HepG2 (cell line): ENCODE measurements at regions not wholly inside any gene's neighbourhood (a gene's known extent, or its start where the extent isn't known, plus 50 kb on each side); places are given as distances from the start of the nearest gene placed in this dataset.

ENCODE experiments used
- CENPT ChIP-seq: sonication (generic); formaldehyde crosslinking; IDR thresholded peaks from 2 replicates; pipeline ENCODE4 v1.8.0; 2022; ENCODE audit warnings: low read depth, mild to moderate bottlenecking, moderate library complexity, missing genetic modification reagents
- HIC2 ChIP-seq: sonication (generic); formaldehyde crosslinking; IDR thresholded peaks from 2 replicates; pipeline ENCODE4 v1.9.0; 2022; ENCODE audit warnings: low read depth, missing genetic modification reagents
- MED1 ChIP-seq: sonication (generic); formaldehyde crosslinking; IDR thresholded peaks from 2 replicates; pipeline ENCODE4 v1.4.0; 2020; ENCODE audit warnings: missing genetic modification reagents
- MTF2 ChIP-seq: sonication (generic); formaldehyde crosslinking; IDR thresholded peaks from 2 replicates; pipeline ENCODE4 v1.5.0; 2020; ENCODE audit warnings: missing genetic modification reagents, borderline replicate concordance
- MYC ChIP-seq: sonication (generic); formaldehyde crosslinking; IDR thresholded peaks from 2 replicates; pipeline ENCODE4 v1.9.0; 2021; ENCODE audit warnings: missing genetic modification reagents, borderline replicate concordance
- NFE2L1 ChIP-seq: sonication (generic); formaldehyde crosslinking; IDR thresholded peaks from 2 replicates; pipeline ENCODE4 v1.4.0; 2020; ENCODE audit warnings: missing genetic modification reagents, mild to moderate bottlenecking, borderline replicate concordance
- PPARG ChIP-seq: conservative IDR thresholded peaks from 2 replicates; pipeline ENCODE4 v1.6.1; 2016; ENCODE audit warnings: missing biosample characterization, missing genetic modification reagents
- PREB ChIP-seq: sonication (generic); formaldehyde crosslinking; IDR thresholded peaks from 2 replicates; pipeline ENCODE4 v1.4.0; 2020; ENCODE audit warnings: missing genetic modification reagents
- RARA ChIP-seq: IDR thresholded peaks from 2 replicates; pipeline ENCODE4 v1.6.1; 2016; ENCODE audit warnings: missing genetic modification reagents, missing compliant biosample characterization
- RBAK ChIP-seq: sonication (generic); formaldehyde crosslinking; IDR thresholded peaks from 2 replicates; pipeline ENCODE4 v1.5.1; 2020; ENCODE audit warnings: mild to moderate bottlenecking, missing genetic modification reagents
- TAF1 ChIP-seq: sonication (generic); formaldehyde crosslinking; IDR thresholded peaks from 2 replicates; pipeline ENCODE4 v1.4.0; 2020; ENCODE audit warnings: missing genetic modification reagents
- TEF ChIP-seq: sonication (generic); formaldehyde crosslinking; IDR thresholded peaks from 2 replicates; pipeline ENCODE4 v1.5.0; 2020; ENCODE audit warnings: missing genetic modification reagents
- TGIF2 ChIP-seq: IDR thresholded peaks from 2 replicates; pipeline ENCODE4 v1.6.1; 2016; ENCODE audit warnings: control low read depth, missing compliant biosample characterization
- ZBED4 ChIP-seq: sonication (generic); formaldehyde crosslinking; IDR thresholded peaks from 2 replicates; pipeline ENCODE4 v1.4.0; 2020; ENCODE audit warnings: missing genetic modification reagents, borderline replicate concordance
- ZBTB14 ChIP-seq: sonication (generic); formaldehyde crosslinking; IDR thresholded peaks from 2 replicates; pipeline ENCODE4 v1.4.0; 2020; ENCODE audit warnings: missing genetic modification reagents
- ZMYM3 ChIP-seq: sonication (generic); formaldehyde crosslinking; IDR thresholded peaks from 2 replicates; pipeline ENCODE4 v1.5.1; 2020; ENCODE audit warnings: mild to moderate bottlenecking, missing genetic modification reagents
- ZNF337 ChIP-seq: sonication (generic); formaldehyde crosslinking; IDR thresholded peaks from 2 replicates; pipeline ENCODE4 v1.5.1; 2020; ENCODE audit warnings: missing genetic modification reagents, low read depth, mild to moderate bottlenecking, borderline replicate concordance
- ZNF432 ChIP-seq: sonication (generic); formaldehyde crosslinking; IDR thresholded peaks from 2 replicates; pipeline ENCODE4 v1.5.0; 2020; ENCODE audit warnings: missing genetic modification reagents, mild to moderate bottlenecking, borderline replicate concordance
- ZNF510 ChIP-seq: sonication (generic); formaldehyde crosslinking; IDR thresholded peaks from 2 replicates; pipeline ENCODE4 v1.4.0; 2020; ENCODE audit warnings: low read depth, mild to moderate bottlenecking, missing genetic modification reagents
- ZNF557 ChIP-seq: sonication (generic); formaldehyde crosslinking; IDR thresholded peaks from 2 replicates; pipeline ENCODE4 v1.4.0; 2020; ENCODE audit warnings: missing genetic modification reagents
- ZSCAN31 ChIP-seq: sonication (generic); formaldehyde crosslinking; IDR thresholded peaks from 2 replicates; pipeline ENCODE4 v1.5.0; 2020; ENCODE audit warnings: low read depth, mild to moderate bottlenecking, missing genetic modification reagents
- ZZZ3 ChIP-seq: sonication (generic); formaldehyde crosslinking; IDR thresholded peaks from 2 replicates; pipeline ENCODE4 v1.4.0; 2020; ENCODE audit warnings: missing genetic modification reagents, mild to moderate bottlenecking, borderline replicate concordance

- TF ChIP-seq PREB (CRISPR knock-in tag): no peak
- no peak for TF ChIP-seq RBAK
- TF ChIP-seq ZZZ3: no peak
- peak; percentile 55; the same call in 1 of the 2 replicates for TF ChIP-seq MED1 (CRISPR knock-in tag)
- TF ChIP-seq MYC (CRISPR knock-in tag): no peak
- no peak for TF ChIP-seq TEF (CRISPR knock-in tag)
- TF ChIP-seq CENPT: no peak
- TF ChIP-seq ZBTB14: no peak
- no peak for TF ChIP-seq TAF1 (CRISPR knock-in tag)
- TF ChIP-seq RARA (CRISPR knock-in tag): peak; percentile 48; the same call in 1 of the 2 replicates
- TF ChIP-seq ZNF432 (CRISPR knock-in tag): no peak
- TF ChIP-seq ZNF337: no peak
- TF ChIP-seq NFE2L1 (CRISPR knock-in tag): no peak
- TF ChIP-seq HIC2 (CRISPR knock-in tag): no peak
- TF ChIP-seq ZSCAN31 (CRISPR knock-in tag): no peak
- TF ChIP-seq PPARG (CRISPR knock-in tag): no peak
- no peak for TF ChIP-seq ZBED4 (CRISPR knock-in tag)
- peak; percentile 37; the same call in 1 of the 2 replicates for TF ChIP-seq ZMYM3 (CRISPR knock-in tag)
- no peak for TF ChIP-seq MTF2 (CRISPR knock-in tag)
- no peak for TF ChIP-seq ZNF557 (CRISPR knock-in tag)
- TF ChIP-seq TGIF2 (CRISPR knock-in tag): no peak
- TF ChIP-seq ZNF510 (CRISPR knock-in tag): no peak
Observed at GRCh38 chr2:126981476-126981875, 82.8 kb downstream of the TEX51 start (continued).
